CD14-positive monocyte (primary cell): ENCODE measurements at regions not wholly inside any gene's neighbourhood (a gene's known extent, or its start where the extent isn't known, plus 50 kb on each side); places are given as distances from the start of the nearest gene placed in this dataset.

Source experiments
- DNase-seq, 3 donors: peaks; one replicate each; pipeline ENCODE4 v3.0.0-alpha.2; 2011 to 2022
- H2AFZ ChIP-seq: 2 replicates; pipeline ENCODE4 v1.6.0; 2012; ENCODE audit warnings: mild to moderate bottlenecking, low read depth, low read length, inconsistent platforms; ENCODE audit not compliant: insufficient read depth, poor library complexity, severe bottlenecking
- H3K27ac ChIP-seq, 2 donors: 1 replicate in 1 of 2; 2 replicates in 1 of 2; pipeline ENCODE4 v1.5.1; 2012 to 2013; ENCODE audit warnings: low read length in 2 of 2, control low read depth in 1 of 2, inconsistent platforms in 1 of 2, low read depth in 1 of 2, mild to moderate bottlenecking in 1 of 2
- H3K27me3 ChIP-seq, 2 donors: one replicate each; pipeline versions ENCODE4 v1.6.0 to v1.6.1; 2011 to 2013; ENCODE audit warnings: low read length in 2 of 2; ENCODE audit not compliant: control insufficient read depth in 2 of 2, insufficient read depth in 2 of 2
- H3K36me3 ChIP-seq, 2 donors: replicated peaks in 1 of 2; 1 replicate in 1 of 2; 2 replicates in 1 of 2; pipeline versions ENCODE4 v1.5.1 to v1.6.1; 2012 to 2013; ENCODE audit warnings: low read length in 2 of 2, control low read depth in 1 of 2, inconsistent platforms in 1 of 2, mild to moderate bottlenecking in 1 of 2; ENCODE audit not compliant: insufficient read depth in 2 of 2, control insufficient read depth in 1 of 2
- H3K4me1 ChIP-seq, 2 donors: 1 replicate in 1 of 2; 2 replicates in 1 of 2; pipeline versions ENCODE4 v1.5.1 to v1.6.1; 2012 to 2013; ENCODE audit warnings: low read length in 2 of 2, control low read depth in 1 of 2, inconsistent platforms in 1 of 2, mild to moderate bottlenecking in 1 of 2, moderate library complexity in 1 of 2; ENCODE audit not compliant: insufficient read depth in 2 of 2, control insufficient read depth in 1 of 2
- H3K4me2 ChIP-seq: replicated peaks from 2 replicates; pipeline ENCODE3; 2012; ENCODE audit warnings: low read length, moderate library complexity, mild to moderate bottlenecking; ENCODE audit not compliant: poor library complexity, severe bottlenecking; ENCODE audit errors: extremely low read depth
- H3K4me3 ChIP-seq, 3 experiments: fragments of 200-600 bp in 1 of 3; sonication (generic) in 1 of 3; replicated peaks in 1 of 3; 1 replicate in 2 of 3; 2 replicates in 1 of 3; pipeline ENCODE4 v1.5.1; 2011 to 2013; ENCODE audit warnings: low read length in 3 of 3, mild to moderate bottlenecking in 3 of 3, control low read depth in 2 of 3, low read depth in 2 of 3, inconsistent platforms in 1 of 3, moderate library complexity in 1 of 3
- H3K79me2 ChIP-seq: 2 replicates; pipeline ENCODE4 v1.6.0; 2012; ENCODE audit warnings: mild to moderate bottlenecking, control low read depth, inconsistent platforms, low read length, moderate library complexity; ENCODE audit not compliant: insufficient read depth
- H3K9ac ChIP-seq: 2 replicates; pipeline ENCODE4 v1.6.0; 2017; ENCODE audit warnings: low read length, mild to moderate bottlenecking; ENCODE audit not compliant: insufficient read depth, poor library complexity, severe bottlenecking
- H3K9me3 ChIP-seq, 2 donors: replicated peaks in 1 of 2; 1 replicate in 1 of 2; 2 replicates in 1 of 2; pipeline versions ENCODE4 v1.5.1 to v1.6.1; 2012 to 2013; ENCODE audit warnings: low read length in 2 of 2, control low read depth in 1 of 2; ENCODE audit not compliant: control insufficient read depth in 1 of 2, insufficient read depth in 1 of 2
- H4K20me1 ChIP-seq: 2 replicates; pipeline ENCODE4 v1.6.0; 2012; ENCODE audit warnings: mild to moderate bottlenecking, low read length, control low read depth, moderate library complexity; ENCODE audit not compliant: insufficient read depth
- H3K27ac Mint-ChIP-seq, 7 donors: one replicate each; pipeline ENCODE4 v1.8.0; 2020; ENCODE audit warnings: mild to moderate bottlenecking in 7 of 7, mixed read lengths in 7 of 7, moderate library complexity in 6 of 7, inconsistent platforms in 2 of 7
- H3K27me3 Mint-ChIP-seq, 3 donors: one replicate each; pipeline ENCODE4 v1.8.0; 2021 to 2022; ENCODE audit warnings: low read depth in 3 of 3, mild to moderate bottlenecking in 3 of 3, mixed read lengths in 3 of 3, moderate library complexity in 3 of 3, inconsistent platforms in 1 of 3
- H3K36me3 Mint-ChIP-seq, 2 donors: one replicate each; pipeline ENCODE4 v1.8.0; 2020; ENCODE audit warnings: mixed read lengths in 2 of 2, inconsistent platforms in 1 of 2, mild to moderate bottlenecking in 1 of 2
- H3K4me1 Mint-ChIP-seq: one replicate; pipeline ENCODE4 v1.8.0; 2020; ENCODE audit warnings: mild to moderate bottlenecking, mixed read lengths
- H3K4me3 Mint-ChIP-seq, 2 donors: one replicate each; pipeline ENCODE4 v1.8.0; 2020; ENCODE audit warnings: mild to moderate bottlenecking in 2 of 2, mixed read lengths in 2 of 2, moderate library complexity in 1 of 2
- H3K9me3 Mint-ChIP-seq, 7 donors: one replicate each; pipeline ENCODE4 v1.8.0; 2020 to 2022; ENCODE audit warnings: mixed read lengths in 7 of 7, mild to moderate bottlenecking in 6 of 7, moderate library complexity in 6 of 7, inconsistent platforms in 2 of 7
- WGBS: methylation state at CpG from one replicate; pipeline ENCODE4 v1.1.5; 2013; ENCODE audit warnings: missing lambda C conversion rate; ENCODE audit not compliant: insufficient coverage; 5-methylcytosine and 5-hydroxymethylcytosine counted together
- intact Hi-C, 2 donors: fragments of 100-400 bp; cut with micrococcal nuclease; formaldehyde crosslinking; loops; one replicate each; pipeline versions ENCODE4 v1.15.0 to v1.15.1; 2023
- TF ChIP-seq, protein P1 (sequence below): fragments of 200-600 bp; IDR thresholded peaks from one replicate; pipeline ENCODE4 v1.8.0; 2022; ENCODE audit warnings: antibody characterized with exemption, mild to moderate bottlenecking

GRCh38 chr2:19797243-19797810 is 104.5 kb downstream of the TTC32 start:
- Histone ChIP-seq H3K4me1 (no peaks in the 10 kb centered on the region), H3K4me3 (no peak overlapping the region), H4K20me1 (no peaks in the 10 kb centered on the region), H3K36me3 (no peaks in the 10 kb centered on the region), H3K27ac (no peak overlapping the region), H2AFZ (no peak overlapping the region), H3K9ac (no peak overlapping the region), H3K27me3 (no peaks in the 10 kb centered on the region), H3K4me2 (no peak overlapping the region), H3K9me3 (peaks cover 0 to 6% of the 10 kb centered on the region in 2 donors), H3K79me2 (no peaks in the 10 kb centered on the region)
- no peak overlapping the region for H3K27ac Mint-ChIP-seq
- intact Hi-C loops, result no loop called here
- peaks cover 4 to 10% (median 5%) of the 10 kb centered on the region in 3 donors for H3K27me3 Mint-ChIP-seq
- no peaks in the 10 kb centered on the region for H3K4me1 Mint-ChIP-seq
- H3K36me3 Mint-ChIP-seq, result no peaks in the 10 kb centered on the region
- peaks cover 0 to 6% (median 0%) of the 10 kb centered on the region in 7 donors for H3K9me3 Mint-ChIP-seq
- TF ChIP-seq, protein P1, sequence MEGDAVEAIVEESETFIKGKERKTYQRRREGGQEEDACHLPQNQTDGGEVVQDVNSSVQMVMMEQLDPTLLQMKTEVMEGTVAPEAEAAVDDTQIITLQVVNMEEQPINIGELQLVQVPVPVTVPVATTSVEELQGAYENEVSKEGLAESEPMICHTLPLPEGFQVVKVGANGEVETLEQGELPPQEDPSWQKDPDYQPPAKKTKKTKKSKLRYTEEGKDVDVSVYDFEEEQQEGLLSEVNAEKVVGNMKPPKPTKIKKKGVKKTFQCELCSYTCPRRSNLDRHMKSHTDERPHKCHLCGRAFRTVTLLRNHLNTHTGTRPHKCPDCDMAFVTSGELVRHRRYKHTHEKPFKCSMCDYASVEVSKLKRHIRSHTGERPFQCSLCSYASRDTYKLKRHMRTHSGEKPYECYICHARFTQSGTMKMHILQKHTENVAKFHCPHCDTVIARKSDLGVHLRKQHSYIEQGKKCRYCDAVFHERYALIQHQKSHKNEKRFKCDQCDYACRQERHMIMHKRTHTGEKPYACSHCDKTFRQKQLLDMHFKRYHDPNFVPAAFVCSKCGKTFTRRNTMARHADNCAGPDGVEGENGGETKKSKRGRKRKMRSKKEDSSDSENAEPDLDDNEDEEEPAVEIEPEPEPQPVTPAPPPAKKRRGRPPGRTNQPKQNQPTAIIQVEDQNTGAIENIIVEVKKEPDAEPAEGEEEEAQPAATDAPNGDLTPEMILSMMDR, result no peak
- H3K4me3 Mint-ChIP-seq, result no peak overlapping the region
- 87% methylated on average over 2 of the region's 4 CpGs for WGBS
- no peak for DNase-seq

- H3K27me3 Mint-ChIP-seq, result peaks cover 4 to 10% (median 5%) of the 10 kb centered on the region in 3 donors
- H3K4me1 ChIP-seq, result no peaks in the 10 kb centered on the region
- WGBS, result 100% methylated on average over 3 of the region's 12 CpGs
- H3K27me3 ChIP-seq, result no peaks in the 10 kb centered on the region
- H3K27ac Mint-ChIP-seq, result no peak overlapping the region
- H3K4me3 ChIP-seq, result no peak overlapping the region
- no peaks in the 10 kb centered on the region for H3K79me2 ChIP-seq
- H4K20me1 ChIP-seq, result no peaks in the 10 kb centered on the region
- intact Hi-C loops, result no loop called here
- TF ChIP-seq, protein P1, result no peak
- no peak overlapping the region for H3K4me2 ChIP-seq
- H3K9me3 Mint-ChIP-seq, result peaks cover 0 to 6% (median 0%) of the 10 kb centered on the region in 7 donors
- H3K4me3 Mint-ChIP-seq, result no peak overlapping the region
- H3K9me3 ChIP-seq, result peaks cover 0 to 6% of the 10 kb centered on the region in 2 donors
- no peaks in the 10 kb centered on the region for H3K4me1 Mint-ChIP-seq
- H3K27ac ChIP-seq, result no peak overlapping the region
- H3K9ac ChIP-seq, result no peak overlapping the region
- H3K36me3 ChIP-seq, result no peaks in the 10 kb centered on the region
- no peaks in the 10 kb centered on the region for H3K36me3 Mint-ChIP-seq
- no peak for DNase-seq
- no peak overlapping the region for H2AFZ ChIP-seq
These were observed 105.6 kb downstream of the TTC32 start for GRCh38 chr2:19796035-19796695.
